ENCODE measurements at regions not wholly inside any gene's neighbourhood (a gene's known extent, or its start where the extent isn't known, plus 50 kb on each side); places are given as distances from the start of the nearest gene placed in this dataset.
"Not testable (repeated sequence)": the region's sequence is repeated elsewhere in the genome, so short reads cannot be mapped to it uniquely, and the experiment has no call there.

DNA sequence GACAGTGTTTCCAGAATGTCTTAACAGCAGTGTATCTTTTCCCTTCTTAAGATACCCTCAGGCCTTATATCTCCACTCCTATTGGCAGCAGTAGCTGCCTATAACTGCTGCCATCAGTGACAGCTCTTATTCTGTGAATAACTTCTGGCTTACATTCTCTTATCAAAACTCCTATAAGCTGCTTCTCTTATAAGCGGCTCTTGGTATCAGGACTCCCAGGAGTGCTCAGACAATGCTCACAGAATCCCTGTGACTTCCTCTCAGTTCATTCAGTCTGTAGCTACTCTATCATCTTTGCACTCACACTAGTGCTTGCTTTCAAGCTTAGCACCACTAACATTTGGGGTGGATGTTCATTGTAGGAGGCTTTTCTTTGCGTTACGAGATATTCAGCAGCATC is 143.7 kb upstream of the CDH7 start:
- no peak for DNase-seq
- Mint-ChIP-seq H3K27ac (ENCODE audit: unreplicated experiment) (no peak overlapping the region), H3K4me3 (ENCODE audit: low read depth, unreplicated experiment) (no peak overlapping the region), H3K36me3 (ENCODE audit: insufficient read depth, unreplicated experiment) (no peaks in the 10 kb centered on the region), H3K27me3 (ENCODE audit: unreplicated experiment) (no peaks in the 10 kb centered on the region), H3K4me1 (ENCODE audit: low read depth, unreplicated experiment) (no peaks in the 10 kb centered on the region), H3K9me3 (ENCODE audit: low read depth, unreplicated experiment) (peaks cover 3% of the 10 kb centered on the region)
- TF ChIP-seq, protein P1, sequence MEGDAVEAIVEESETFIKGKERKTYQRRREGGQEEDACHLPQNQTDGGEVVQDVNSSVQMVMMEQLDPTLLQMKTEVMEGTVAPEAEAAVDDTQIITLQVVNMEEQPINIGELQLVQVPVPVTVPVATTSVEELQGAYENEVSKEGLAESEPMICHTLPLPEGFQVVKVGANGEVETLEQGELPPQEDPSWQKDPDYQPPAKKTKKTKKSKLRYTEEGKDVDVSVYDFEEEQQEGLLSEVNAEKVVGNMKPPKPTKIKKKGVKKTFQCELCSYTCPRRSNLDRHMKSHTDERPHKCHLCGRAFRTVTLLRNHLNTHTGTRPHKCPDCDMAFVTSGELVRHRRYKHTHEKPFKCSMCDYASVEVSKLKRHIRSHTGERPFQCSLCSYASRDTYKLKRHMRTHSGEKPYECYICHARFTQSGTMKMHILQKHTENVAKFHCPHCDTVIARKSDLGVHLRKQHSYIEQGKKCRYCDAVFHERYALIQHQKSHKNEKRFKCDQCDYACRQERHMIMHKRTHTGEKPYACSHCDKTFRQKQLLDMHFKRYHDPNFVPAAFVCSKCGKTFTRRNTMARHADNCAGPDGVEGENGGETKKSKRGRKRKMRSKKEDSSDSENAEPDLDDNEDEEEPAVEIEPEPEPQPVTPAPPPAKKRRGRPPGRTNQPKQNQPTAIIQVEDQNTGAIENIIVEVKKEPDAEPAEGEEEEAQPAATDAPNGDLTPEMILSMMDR (IDR thresholded peaks at IDR 0.05; ENCODE audit: unreplicated experiment) = no peak
- intact Hi-C loops (cut with micrococcal nuclease; ENCODE audit: unreplicated experiment) = no loop called here
- no TSS peak for BruUV-seq (replicated peaks)
- CTCF ChIA-PET = no interaction called here

DNA sequence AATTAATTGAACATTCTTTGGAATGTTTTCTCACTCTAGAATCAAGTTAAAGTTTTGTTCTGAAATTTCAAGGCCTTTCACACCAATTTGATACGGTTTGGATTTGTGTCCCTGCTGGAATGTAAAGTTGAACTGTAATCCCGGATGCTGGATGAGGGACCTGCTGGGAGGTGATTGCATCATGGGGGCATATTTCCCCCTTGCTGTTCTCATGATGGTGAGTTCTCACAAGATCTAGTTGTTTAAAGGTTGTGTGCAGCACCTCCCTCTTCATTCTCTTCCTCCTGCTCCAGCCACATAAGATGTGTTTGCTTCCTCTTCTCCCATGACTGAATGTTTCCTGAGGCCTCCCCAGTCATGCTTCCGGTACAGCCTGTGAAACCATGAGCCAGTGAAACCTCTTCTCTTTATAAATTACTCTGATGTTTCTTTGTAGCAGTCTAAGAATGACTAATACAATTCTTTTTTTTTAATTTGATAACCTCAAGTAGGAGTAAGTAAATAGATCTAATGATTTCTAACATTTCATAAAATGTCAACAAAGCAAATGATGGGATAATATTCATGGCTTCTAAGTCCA is 144.2 kb upstream of the CDH7 start:
- peaks cover 3% of the 10 kb centered on the region for H3K9me3 Mint-ChIP-seq (ENCODE audit: low read depth, unreplicated experiment)
- TF ChIP-seq, protein P1 (IDR thresholded peaks at IDR 0.05; ENCODE audit: unreplicated experiment) = no peak
- no peak for DNase-seq
- H3K4me3 Mint-ChIP-seq (ENCODE audit: low read depth, unreplicated experiment) = no peak overlapping the region
- no peaks in the 10 kb centered on the region for H3K36me3 Mint-ChIP-seq (ENCODE audit: insufficient read depth, unreplicated experiment)
- intact Hi-C loops (cut with micrococcal nuclease; ENCODE audit: unreplicated experiment) = no loop called here
- H3K27me3 Mint-ChIP-seq (ENCODE audit: unreplicated experiment) = no peaks in the 10 kb centered on the region
- CTCF ChIA-PET = no interaction called here
- H3K27ac Mint-ChIP-seq (ENCODE audit: unreplicated experiment) = no peak overlapping the region
- no TSS peak for BruUV-seq (replicated peaks)
- no peaks in the 10 kb centered on the region for H3K4me1 Mint-ChIP-seq (ENCODE audit: low read depth, unreplicated experiment)

DNA sequence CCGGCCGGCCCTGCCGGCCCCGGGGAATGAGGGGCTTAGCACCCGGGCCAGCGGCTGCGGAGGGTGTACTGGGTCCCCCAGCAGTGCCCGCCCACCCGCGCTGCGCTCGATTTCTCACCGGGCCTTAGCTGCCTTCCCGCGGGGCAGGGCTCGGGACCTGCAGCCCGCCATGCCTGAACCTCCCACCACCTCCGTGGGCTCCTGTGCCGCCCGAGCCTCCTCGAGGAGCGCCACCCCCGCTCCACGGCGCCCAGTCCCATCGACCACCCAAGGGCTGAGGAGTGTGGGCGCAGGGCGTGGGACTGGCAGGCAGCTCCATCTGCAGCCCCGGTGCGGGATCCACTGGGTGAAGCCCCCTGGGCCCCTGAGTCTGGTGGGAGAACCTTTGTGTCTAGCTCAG is 145.5 kb upstream of the CDH7 start:
- H3K36me3 Mint-ChIP-seq (ENCODE audit: insufficient read depth, unreplicated experiment); H3K4me1 Mint-ChIP-seq (ENCODE audit: low read depth, unreplicated experiment); H3K27me3 Mint-ChIP-seq (ENCODE audit: unreplicated experiment); BruUV-seq (replicated peaks); H3K9me3 Mint-ChIP-seq (ENCODE audit: low read depth, unreplicated experiment); CTCF ChIA-PET; H3K4me3 Mint-ChIP-seq (ENCODE audit: low read depth, unreplicated experiment); H3K27ac Mint-ChIP-seq (ENCODE audit: unreplicated experiment); DNase-seq; intact Hi-C loops (cut with micrococcal nuclease; ENCODE audit: unreplicated experiment): not testable (repeated sequence)

DNA sequence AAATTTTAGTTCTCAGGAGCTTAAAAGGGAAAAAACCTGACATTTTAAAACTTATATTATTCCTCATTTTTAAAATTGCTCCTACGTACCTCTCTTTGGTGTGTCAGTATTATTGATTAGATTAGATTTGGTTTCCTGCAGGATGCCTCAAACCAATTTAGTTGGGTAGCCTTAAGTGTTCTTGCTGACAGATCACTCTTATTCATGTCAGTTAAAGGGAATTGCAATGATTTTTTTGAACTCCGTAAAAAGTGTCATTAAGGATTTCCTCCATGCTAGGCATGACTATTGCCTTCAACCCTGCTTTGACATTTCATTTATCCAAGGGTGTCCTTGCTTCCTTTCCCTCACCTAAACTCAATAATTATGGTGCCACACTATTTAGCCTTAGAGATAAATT is 149.0 kb upstream of the CDH7 start:
- no peak for DNase-seq
- TF ChIP-seq, protein P1 (IDR thresholded peaks at IDR 0.05; ENCODE audit: unreplicated experiment) = no peak
- Mint-ChIP-seq H3K27me3 (ENCODE audit: unreplicated experiment) (no peaks in the 10 kb centered on the region), H3K9me3 (ENCODE audit: low read depth, unreplicated experiment) (peaks cover 3% of the 10 kb centered on the region), H3K27ac (ENCODE audit: unreplicated experiment) (no peak overlapping the region), H3K4me1 (ENCODE audit: low read depth, unreplicated experiment) (no peaks in the 10 kb centered on the region), H3K36me3 (ENCODE audit: insufficient read depth, unreplicated experiment) (no peaks in the 10 kb centered on the region), H3K4me3 (ENCODE audit: low read depth, unreplicated experiment) (no peak overlapping the region)
- intact Hi-C loops (cut with micrococcal nuclease; ENCODE audit: unreplicated experiment) = no loop called here
- CTCF ChIA-PET = no interaction called here
- BruUV-seq (replicated peaks) = no TSS peak

DNA sequence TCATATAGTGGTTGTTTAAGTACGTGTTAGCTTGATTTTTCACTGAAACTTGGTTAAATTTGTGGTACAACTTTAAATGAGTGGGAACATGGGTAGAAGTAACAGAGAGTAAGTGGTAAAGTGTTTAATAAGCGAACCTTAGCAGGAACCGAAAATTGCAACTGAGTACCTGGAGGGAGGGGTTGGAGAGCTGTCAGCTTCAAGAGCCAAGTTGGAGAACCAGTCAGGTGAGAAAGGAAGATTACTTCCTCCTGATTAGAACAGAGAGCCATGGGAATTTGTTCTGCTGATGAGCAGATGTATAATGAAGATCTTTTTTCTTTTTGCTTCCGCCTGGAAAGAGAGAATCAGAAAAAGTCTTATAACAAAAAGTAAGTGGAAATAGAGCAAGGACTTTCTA is 158.4 kb upstream of the CDH7 start:
- H3K27me3 Mint-ChIP-seq (ENCODE audit: unreplicated experiment) = no peaks in the 10 kb centered on the region
- H3K4me1 Mint-ChIP-seq (ENCODE audit: low read depth, unreplicated experiment) = peaks cover 10% of the 10 kb centered on the region
- H3K27ac Mint-ChIP-seq (ENCODE audit: unreplicated experiment) = no peak overlapping the region
- BruUV-seq (replicated peaks) = no TSS peak
- intact Hi-C loops (cut with micrococcal nuclease; ENCODE audit: unreplicated experiment) = no loop called here
- no peak overlapping the region for H3K4me3 Mint-ChIP-seq (ENCODE audit: low read depth, unreplicated experiment)
- TF ChIP-seq, protein P1 (IDR thresholded peaks at IDR 0.05; ENCODE audit: unreplicated experiment) = no peak
- H3K36me3 Mint-ChIP-seq (ENCODE audit: insufficient read depth, unreplicated experiment) = peaks cover 5% of the 10 kb centered on the region
- no peaks in the 10 kb centered on the region for H3K9me3 Mint-ChIP-seq (ENCODE audit: low read depth, unreplicated experiment)
- CTCF ChIA-PET = no interaction called here
- peak; percentile 39 for DNase-seq
